ENCODE measurements at regions not wholly inside any gene's neighbourhood (a gene's known extent, or its start where the extent isn't known, plus 50 kb on each side); places are given as distances from the start of the nearest gene placed in this dataset.

DNA sequence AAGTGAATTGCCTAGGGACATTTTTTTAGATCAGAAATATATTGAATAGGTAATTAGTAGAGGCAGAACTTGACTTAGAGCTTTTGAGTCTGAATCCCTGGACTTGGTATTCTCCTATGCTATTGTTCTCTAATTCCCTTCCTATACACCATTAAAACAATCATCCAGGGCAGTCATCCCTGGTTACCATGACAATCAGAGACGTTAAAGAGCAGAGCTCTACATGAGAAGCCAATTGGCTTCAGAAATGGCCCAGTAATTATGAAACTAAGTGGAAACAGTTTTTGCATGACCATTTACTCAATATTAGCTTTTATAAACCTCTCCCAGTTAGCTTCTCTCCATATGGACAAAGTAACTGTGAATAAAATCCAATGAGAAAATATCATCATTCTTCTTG, 182.1 kb upstream of the TP63 start:
- H3K4me3 ChIP-seq = no peak overlapping the region
- no peak for DNase-seq
- no peaks in the 10 kb centered on the region for H3K9me3 ChIP-seq
- TF ChIP-seq, protein P1, sequence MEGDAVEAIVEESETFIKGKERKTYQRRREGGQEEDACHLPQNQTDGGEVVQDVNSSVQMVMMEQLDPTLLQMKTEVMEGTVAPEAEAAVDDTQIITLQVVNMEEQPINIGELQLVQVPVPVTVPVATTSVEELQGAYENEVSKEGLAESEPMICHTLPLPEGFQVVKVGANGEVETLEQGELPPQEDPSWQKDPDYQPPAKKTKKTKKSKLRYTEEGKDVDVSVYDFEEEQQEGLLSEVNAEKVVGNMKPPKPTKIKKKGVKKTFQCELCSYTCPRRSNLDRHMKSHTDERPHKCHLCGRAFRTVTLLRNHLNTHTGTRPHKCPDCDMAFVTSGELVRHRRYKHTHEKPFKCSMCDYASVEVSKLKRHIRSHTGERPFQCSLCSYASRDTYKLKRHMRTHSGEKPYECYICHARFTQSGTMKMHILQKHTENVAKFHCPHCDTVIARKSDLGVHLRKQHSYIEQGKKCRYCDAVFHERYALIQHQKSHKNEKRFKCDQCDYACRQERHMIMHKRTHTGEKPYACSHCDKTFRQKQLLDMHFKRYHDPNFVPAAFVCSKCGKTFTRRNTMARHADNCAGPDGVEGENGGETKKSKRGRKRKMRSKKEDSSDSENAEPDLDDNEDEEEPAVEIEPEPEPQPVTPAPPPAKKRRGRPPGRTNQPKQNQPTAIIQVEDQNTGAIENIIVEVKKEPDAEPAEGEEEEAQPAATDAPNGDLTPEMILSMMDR (IDR thresholded peaks at IDR 0.05) = no peak
- no peak for TF ChIP-seq POLR2A (IDR thresholded peaks at IDR 0.05)
- no peaks in the 10 kb centered on the region for H3K36me3 ChIP-seq
- intact Hi-C loops (cut with DNase I; ENCODE audit: low total_unique reads) = no loop called here
- H3K4me1 ChIP-seq = no peaks in the 10 kb centered on the region
- no peaks in the 10 kb centered on the region for H3K27me3 ChIP-seq
- H3K27ac ChIP-seq = no peak overlapping the region

DNA sequence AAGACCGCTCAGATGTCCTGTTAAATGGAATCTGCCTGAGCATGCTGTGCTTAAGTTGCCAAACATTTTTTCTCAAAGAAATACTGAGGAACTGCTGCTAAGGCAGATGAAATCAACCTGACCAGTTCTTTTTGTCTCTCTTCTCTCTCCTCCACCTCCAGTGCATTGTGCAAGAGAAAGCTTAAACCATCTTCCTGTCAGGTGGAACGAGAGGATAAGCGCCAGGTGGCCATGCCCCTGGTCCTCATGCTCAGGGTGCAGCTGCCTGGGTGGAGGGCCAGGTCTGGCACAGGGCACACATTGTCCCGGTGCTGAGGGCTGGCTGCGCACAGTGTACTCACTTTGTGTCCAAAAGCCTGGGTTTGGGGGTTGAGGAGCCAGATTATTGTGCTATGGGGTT, 176.2 kb upstream of the TP63 start:
- Histone ChIP-seq H3K27ac (no peak overlapping the region), H3K27me3 (no peaks in the 10 kb centered on the region)

DNA sequence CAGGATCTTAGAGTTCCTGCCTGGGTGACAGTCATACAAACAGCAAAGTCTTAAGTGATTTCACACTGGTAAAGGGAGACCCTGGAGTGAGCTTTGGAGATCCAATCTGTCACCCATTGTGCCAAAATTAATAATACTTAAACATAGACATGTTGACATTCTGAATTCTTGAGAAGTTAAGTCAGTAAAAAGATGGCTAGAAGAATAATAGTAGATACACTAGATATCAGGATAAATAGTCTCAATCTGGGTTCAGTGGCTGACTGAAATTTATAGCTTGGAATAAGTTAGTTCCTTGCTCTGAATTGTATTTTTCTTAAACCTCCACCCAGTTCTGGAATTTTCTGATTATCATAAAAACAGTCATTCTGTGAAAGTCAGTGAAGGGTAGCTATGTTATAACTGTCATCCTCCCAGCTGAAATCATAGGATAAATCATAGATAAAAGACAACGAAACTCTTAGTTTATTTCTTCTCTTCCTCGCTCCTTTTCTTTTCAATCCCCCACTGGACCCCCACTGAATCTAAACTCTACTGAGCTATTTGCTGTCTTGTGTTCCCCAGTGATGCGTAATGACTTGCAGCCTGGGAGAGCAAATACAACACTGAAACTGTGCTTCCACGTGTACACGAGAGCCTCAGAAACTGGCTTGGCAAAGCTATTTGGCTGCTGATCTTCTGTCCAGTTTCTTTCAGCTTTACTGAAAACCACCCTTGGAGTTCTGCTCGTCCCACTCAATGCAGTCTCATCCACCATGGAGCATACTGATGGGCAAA, 175.4 kb upstream of the TP63 start:
- DNase-seq = no peak
- Histone ChIP-seq H3K36me3 (no peaks in the 10 kb centered on the region), H3K27me3 (no peaks in the 10 kb centered on the region), H3K9me3 (no peaks in the 10 kb centered on the region), H3K27ac (no peak overlapping the region), H3K4me3 (no peak overlapping the region), H3K4me1 (no peaks in the 10 kb centered on the region)
- intact Hi-C loops (cut with DNase I; ENCODE audit: low total_unique reads) = no loop called here
- no peak for TF ChIP-seq POLR2A (IDR thresholded peaks at IDR 0.05)
- TF ChIP-seq, protein P1 (IDR thresholded peaks at IDR 0.05) = no peak

More for the DNA sequence above, 176.2 kb upstream of the TP63 start:
- intact Hi-C loops (cut with DNase I; ENCODE audit: low total_unique reads) = no loop called here
- TF ChIP-seq, protein P1 (IDR thresholded peaks at IDR 0.05) = no peak
- TF ChIP-seq POLR2A (IDR thresholded peaks at IDR 0.05) = no peak
- Histone ChIP-seq H3K36me3 (no peaks in the 10 kb centered on the region), H3K9me3 (no peaks in the 10 kb centered on the region), H3K4me1 (no peaks in the 10 kb centered on the region), H3K4me3 (no peak overlapping the region)
- DNase-seq = no peak

DNA sequence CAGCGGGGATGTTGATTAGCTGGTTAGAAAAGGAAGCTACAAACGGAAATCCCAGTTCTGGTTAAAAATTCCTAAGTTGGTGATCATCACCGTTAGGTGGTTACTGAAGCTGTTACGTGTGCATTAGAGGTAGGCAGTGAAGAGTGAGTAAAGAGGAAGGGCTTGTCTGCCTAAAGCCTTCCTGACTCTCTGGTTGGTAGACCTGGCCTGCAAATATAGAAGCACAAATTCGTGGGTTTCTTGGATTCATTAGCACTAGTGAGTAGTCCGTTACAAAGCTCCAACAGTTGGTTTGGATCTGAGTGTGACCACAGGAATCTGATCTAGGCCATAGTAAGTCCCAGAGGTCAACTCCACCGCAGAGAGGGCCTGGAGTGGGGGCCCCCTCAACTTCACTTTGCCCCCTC, 174.0 kb upstream of the TP63 start:
- intact Hi-C loops (cut with DNase I; ENCODE audit: low total_unique reads) = no loop called here
- no peak for DNase-seq
- TF ChIP-seq POLR2A (IDR thresholded peaks at IDR 0.05) = no peak
- TF ChIP-seq, protein P1 (IDR thresholded peaks at IDR 0.05) = no peak
- H3K27me3 ChIP-seq = no peaks in the 10 kb centered on the region
- no peaks in the 10 kb centered on the region for H3K4me1 ChIP-seq
- no peaks in the 10 kb centered on the region for H3K36me3 ChIP-seq
- H3K4me3 ChIP-seq = no peak overlapping the region
- no peak overlapping the region for H3K27ac ChIP-seq
- H3K9me3 ChIP-seq = no peaks in the 10 kb centered on the region

DNA sequence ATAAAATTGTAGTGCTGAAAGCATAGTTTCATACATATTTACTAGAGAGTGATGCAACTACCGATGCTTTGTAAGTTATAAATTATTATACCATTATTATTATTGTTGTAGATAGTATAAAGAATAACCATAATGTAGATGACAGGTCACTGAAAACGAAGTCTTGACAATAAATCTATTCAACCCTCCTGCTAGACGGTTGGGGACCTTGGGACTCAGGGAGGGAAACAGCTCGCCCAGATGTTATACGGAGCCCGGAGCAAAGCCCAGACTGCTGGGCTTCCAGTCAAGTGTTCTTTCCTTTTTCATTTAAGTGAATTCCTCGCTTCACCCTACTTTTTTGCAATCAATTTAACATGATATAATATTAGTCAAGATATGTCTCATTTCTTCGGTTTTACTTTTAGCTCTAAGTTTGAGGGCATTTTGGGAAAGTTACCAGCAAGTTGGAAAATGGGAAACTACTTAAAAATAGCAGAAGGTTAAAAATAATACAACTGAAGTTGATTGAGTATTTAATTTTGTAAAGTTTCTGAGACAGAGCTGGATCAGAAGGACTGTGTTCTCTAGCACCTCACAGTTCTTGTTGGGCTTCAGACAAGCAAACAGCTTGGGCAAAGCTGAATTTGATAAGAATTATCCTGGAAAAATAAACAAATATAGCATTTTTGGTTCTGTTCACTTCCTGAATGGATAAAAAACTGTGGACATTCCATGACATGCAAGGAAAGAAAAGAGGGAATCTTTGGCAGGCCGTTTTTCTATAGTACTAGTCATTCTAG, 173.4 kb upstream of the TP63 start:
- no peak overlapping the region for H3K27ac ChIP-seq
- H3K4me3 ChIP-seq = no peak overlapping the region
- intact Hi-C loops (cut with DNase I; ENCODE audit: low total_unique reads) = no loop called here
- H3K27me3 ChIP-seq = no peaks in the 10 kb centered on the region
- TF ChIP-seq, protein P1 (IDR thresholded peaks at IDR 0.05) = no peak
- TF ChIP-seq POLR2A (IDR thresholded peaks at IDR 0.05) = no peak
- H3K4me1 ChIP-seq = no peaks in the 10 kb centered on the region
- H3K9me3 ChIP-seq = no peaks in the 10 kb centered on the region
- no peak for DNase-seq
- no peaks in the 10 kb centered on the region for H3K36me3 ChIP-seq
